ENCODE measurements at regions not wholly inside any gene's neighbourhood (a gene's known extent, or its start where the extent isn't known, plus 50 kb on each side); places are given as distances from the start of the nearest gene placed in this dataset.

DNA sequence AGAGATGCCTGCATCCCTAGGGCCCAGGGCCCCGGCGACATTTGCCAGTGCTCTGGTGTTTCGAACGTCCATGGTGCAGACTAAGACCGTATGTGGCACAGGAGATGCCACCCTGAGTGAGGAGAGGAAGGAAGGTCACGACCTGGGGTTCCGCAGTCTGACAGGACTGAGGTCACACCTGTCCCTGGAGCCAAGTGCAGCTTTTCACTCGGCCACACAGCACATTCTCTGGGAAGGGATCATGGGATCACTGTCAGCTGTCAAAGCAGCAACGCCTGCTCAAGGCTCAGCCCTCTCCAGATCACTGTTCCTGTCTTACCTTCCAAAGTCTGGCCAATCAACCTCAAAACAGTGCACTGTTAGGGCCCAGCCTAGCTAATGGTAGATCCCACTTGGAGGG is 243.6 kb downstream of the SIPA1L2 start:
- ATAC-seq (no peak), DNase-seq (ENCODE audit: low read depth, low spot score) (no peak)
- H3K4me1 ChIP-seq (ENCODE audit: control insufficient read depth, insufficient read depth, low read length), result no peaks in the 10 kb centered on the region; the same call in 1 of the 2 replicates
- H3K27ac ChIP-seq (ENCODE audit: low read length), result no peak overlapping the region
- intact Hi-C loops (cut with micrococcal nuclease; ENCODE audit: unreplicated experiment) (no loop called here), in situ Hi-C loops (cut with HindIII; ENCODE audit: low pct_unique_long_range_greater_than_20kb, low sequenced_read_pairs) (no loop called here)
- POLR2A ChIA-PET, result no interaction called here
- TF ChIP-seq, protein P1, sequence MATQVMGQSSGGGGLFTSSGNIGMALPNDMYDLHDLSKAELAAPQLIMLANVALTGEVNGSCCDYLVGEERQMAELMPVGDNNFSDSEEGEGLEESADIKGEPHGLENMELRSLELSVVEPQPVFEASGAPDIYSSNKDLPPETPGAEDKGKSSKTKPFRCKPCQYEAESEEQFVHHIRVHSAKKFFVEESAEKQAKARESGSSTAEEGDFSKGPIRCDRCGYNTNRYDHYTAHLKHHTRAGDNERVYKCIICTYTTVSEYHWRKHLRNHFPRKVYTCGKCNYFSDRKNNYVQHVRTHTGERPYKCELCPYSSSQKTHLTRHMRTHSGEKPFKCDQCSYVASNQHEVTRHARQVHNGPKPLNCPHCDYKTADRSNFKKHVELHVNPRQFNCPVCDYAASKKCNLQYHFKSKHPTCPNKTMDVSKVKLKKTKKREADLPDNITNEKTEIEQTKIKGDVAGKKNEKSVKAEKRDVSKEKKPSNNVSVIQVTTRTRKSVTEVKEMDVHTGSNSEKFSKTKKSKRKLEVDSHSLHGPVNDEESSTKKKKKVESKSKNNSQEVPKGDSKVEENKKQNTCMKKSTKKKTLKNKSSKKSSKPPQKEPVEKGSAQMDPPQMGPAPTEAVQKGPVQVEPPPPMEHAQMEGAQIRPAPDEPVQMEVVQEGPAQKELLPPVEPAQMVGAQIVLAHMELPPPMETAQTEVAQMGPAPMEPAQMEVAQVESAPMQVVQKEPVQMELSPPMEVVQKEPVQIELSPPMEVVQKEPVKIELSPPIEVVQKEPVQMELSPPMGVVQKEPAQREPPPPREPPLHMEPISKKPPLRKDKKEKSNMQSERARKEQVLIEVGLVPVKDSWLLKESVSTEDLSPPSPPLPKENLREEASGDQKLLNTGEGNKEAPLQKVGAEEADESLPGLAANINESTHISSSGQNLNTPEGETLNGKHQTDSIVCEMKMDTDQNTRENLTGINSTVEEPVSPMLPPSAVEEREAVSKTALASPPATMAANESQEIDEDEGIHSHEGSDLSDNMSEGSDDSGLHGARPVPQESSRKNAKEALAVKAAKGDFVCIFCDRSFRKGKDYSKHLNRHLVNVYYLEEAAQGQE (IDR thresholded peaks at IDR 0.05; ENCODE audit: insufficient read depth in 1 of 2, low read depth in 2 of 2, low read length in 1 of 2), result no peak
- no peak for TF ChIP-seq POLR2AphosphoS5 (IDR thresholded peaks at IDR 0.05; ENCODE audit: low read depth, low read length)
- TF ChIP-seq TCF7L2 (IDR thresholded peaks at IDR 0.05; ENCODE audit: low read depth, low read length), result no peak
- no peak for TF ChIP-seq SIN3A (IDR thresholded peaks at IDR 0.05; ENCODE audit: borderline replicate concordance, insufficient read depth, low read depth, low read length)
- no peak for TF ChIP-seq CTCF (IDR thresholded peaks at IDR 0.05)
- H3K9me3 ChIP-seq (ENCODE audit: control insufficient read depth, insufficient read depth, low read depth, low read length), result no peaks in the 10 kb centered on the region
- H3K36me3 ChIP-seq (ENCODE audit: control insufficient read depth, insufficient read depth, low read length), result no peaks in the 10 kb centered on the region
- BruUV-seq (replicated peaks), result no TSS peak
- CTCF ChIA-PET, result no interaction called here
- H3K27me3 ChIP-seq (ENCODE audit: control insufficient read depth, insufficient read depth, low read length), result no peaks in the 10 kb centered on the region
- H3K4me3 ChIP-seq (ENCODE audit: low read depth in 2 of 2, low read length in 2 of 2), result no peak overlapping the region

DNA sequence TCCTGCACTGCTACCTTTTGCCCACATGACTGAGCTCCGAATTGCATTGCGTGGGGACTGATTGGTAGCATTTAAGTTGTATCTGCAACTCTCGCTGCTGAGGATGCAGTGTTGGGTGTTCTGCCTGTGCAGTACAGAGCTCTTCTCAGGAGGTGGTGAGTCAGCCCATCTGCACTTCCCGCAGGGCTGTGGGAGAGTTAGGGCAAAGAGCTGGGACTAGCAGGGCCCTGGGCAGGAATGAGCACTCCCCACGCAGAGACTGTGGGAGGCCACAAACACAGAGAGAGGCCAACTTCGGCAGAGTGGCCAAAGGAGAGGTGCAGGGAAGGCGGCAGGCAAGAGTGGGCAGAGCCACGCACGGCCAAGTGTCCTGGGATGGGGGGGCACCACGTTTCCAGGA is 244.7 kb downstream of the SIPA1L2 start:
- Histone ChIP-seq H3K9me3 (ENCODE audit: control insufficient read depth, insufficient read depth, low read depth, low read length) (no peaks in the 10 kb centered on the region), H3K27ac (ENCODE audit: low read length) (no peak overlapping the region), H3K4me1 (ENCODE audit: control insufficient read depth, insufficient read depth, low read length) (no peaks in the 10 kb centered on the region; the same call in 1 of the 2 replicates), H3K4me3 (ENCODE audit: low read depth in 2 of 2, low read length in 2 of 2) (no peak overlapping the region), H3K36me3 (ENCODE audit: control insufficient read depth, insufficient read depth, low read length) (no peaks in the 10 kb centered on the region), H3K27me3 (ENCODE audit: control insufficient read depth, insufficient read depth, low read length) (no peaks in the 10 kb centered on the region)
- DNase-seq (ENCODE audit: low read depth, low spot score), result no peak
- in situ Hi-C loops (cut with HindIII; ENCODE audit: low pct_unique_long_range_greater_than_20kb, low sequenced_read_pairs) (no loop called here), intact Hi-C loops (cut with micrococcal nuclease; ENCODE audit: unreplicated experiment) (no loop called here)
- TF ChIP-seq POLR2AphosphoS5 (IDR thresholded peaks at IDR 0.05; ENCODE audit: low read depth, low read length), result no peak
- TF ChIP-seq TCF7L2 (IDR thresholded peaks at IDR 0.05; ENCODE audit: low read depth, low read length), result no peak
- TF ChIP-seq CTCF (IDR thresholded peaks at IDR 0.05), result no peak
- TF ChIP-seq, protein P1 (IDR thresholded peaks at IDR 0.05; ENCODE audit: insufficient read depth in 1 of 2, low read depth in 2 of 2, low read length in 1 of 2), result no peak
- TF ChIP-seq SIN3A (IDR thresholded peaks at IDR 0.05; ENCODE audit: borderline replicate concordance, insufficient read depth, low read depth, low read length), result no peak
- ChIA-PET CTCF (no interaction called here), POLR2A (interaction anchor here (0.6 kb wide), 1 partner anchor 1046 kb away, joined by 3 read pairs; no protein-coding TSS in a partner anchor)
- no TSS peak for BruUV-seq (replicated peaks)
- peak; percentile 80 for ATAC-seq
